Stimulated activated CD8-positive, alpha-beta memory T cell treated with anti-CD3 and anti-CD28 coated beads, Interleukin-4, amount 100 ng/mL, for 48 hours (primary cell): ENCODE measurements at regions not wholly inside any gene's neighbourhood (a gene's known extent, or its start where the extent isn't known, plus 50 kb on each side); places are given as distances from the start of the nearest gene placed in this dataset.

Experiments
- DNase-seq: peaks from one replicate; pipeline ENCODE4 v3.0.0-alpha.2; 2020

GRCh38 chr2:5465859-5466258 lies 226.3 kb upstream of the SOX11 start:
- no peak for DNase-seq

GRCh38 chr2:5467178-5467905 lies 224.8 kb upstream of the SOX11 start:
- DNase-seq = no peak

- no peak for DNase-seq
Observed at GRCh38 chr2:5472673-5473072, 219.5 kb upstream of the SOX11 start.

- DNase-seq = no peak
Observed at GRCh38 chr2:5473635-5474034, 218.5 kb upstream of the SOX11 start.

- no peak for DNase-seq
Observed at GRCh38 chr2:5474716-5475115, 217.5 kb upstream of the SOX11 start.

GRCh38 chr2:5479265-5479928 lies 212.8 kb upstream of the SOX11 start:
- no peak for DNase-seq

- DNase-seq = no peak
Observed at GRCh38 chr2:5482929-5483331, 209.3 kb upstream of the SOX11 start.

- no peak for DNase-seq
Observed at GRCh38 chr2:5484868-5485267, 207.3 kb upstream of the SOX11 start.

- DNase-seq = no peak
Observed at GRCh38 chr2:5491523-5491922, 200.7 kb upstream of the SOX11 start.

GRCh38 chr2:5493256-5493655 lies 198.9 kb upstream of the SOX11 start:
- DNase-seq = no peak

- DNase-seq = no peak
Observed at GRCh38 chr2:5494212-5494611, 198.0 kb upstream of the SOX11 start.

GRCh38 chr2:5495586-5495985 lies 196.6 kb upstream of the SOX11 start:
- no peak for DNase-seq

- no peak for DNase-seq
Observed at GRCh38 chr2:5497874-5498273, 194.3 kb upstream of the SOX11 start.

- DNase-seq = no peak
Observed at GRCh38 chr2:5501807-5502206, 190.4 kb upstream of the SOX11 start.

- no peak for DNase-seq
Observed at GRCh38 chr2:5502385-5502784, 189.8 kb upstream of the SOX11 start.

- DNase-seq = no peak
Observed at GRCh38 chr2:5504756-5505155, 187.4 kb upstream of the SOX11 start.

- DNase-seq = no peak
Observed at GRCh38 chr2:5507367-5507766, 184.8 kb upstream of the SOX11 start.

GRCh38 chr2:5509362-5509761 lies 182.8 kb upstream of the SOX11 start:
- DNase-seq = no peak

GRCh38 chr2:5510082-5510481 lies 182.1 kb upstream of the SOX11 start:
- DNase-seq = no peak

- no peak for DNase-seq
Observed at GRCh38 chr2:5515693-5516092, 176.5 kb upstream of the SOX11 start.

- DNase-seq = no peak
Observed at GRCh38 chr2:5519286-5519685, 172.9 kb upstream of the SOX11 start.

- DNase-seq = no peak
Observed at GRCh38 chr2:5520463-5520972, 171.7 kb upstream of the SOX11 start.

- no peak for DNase-seq
Observed at GRCh38 chr2:5521461-5521860, 170.7 kb upstream of the SOX11 start.

GRCh38 chr2:5524551-5524950 lies 167.6 kb upstream of the SOX11 start:
- DNase-seq = no peak

- DNase-seq = no peak
Observed at GRCh38 chr2:5528706-5529105, 163.5 kb upstream of the SOX11 start.
